NCI-H2227 (cell line): ENCODE measurements at regions not wholly inside any gene's neighbourhood (a gene's known extent, or its start where the extent isn't known, plus 50 kb on each side); places are given as distances from the start of the nearest gene placed in this dataset.
"Not testable (repeated sequence)": the region's sequence is repeated elsewhere in the genome, so short reads cannot be mapped to it uniquely, and the experiment has no call there.

ENCODE experiments used
- DNase-seq: peaks from one replicate; lab custom pipeline; 2025; ENCODE audit not compliant: unreplicated experiment; lab: John Stamatoyannopoulos, UW

DNA sequence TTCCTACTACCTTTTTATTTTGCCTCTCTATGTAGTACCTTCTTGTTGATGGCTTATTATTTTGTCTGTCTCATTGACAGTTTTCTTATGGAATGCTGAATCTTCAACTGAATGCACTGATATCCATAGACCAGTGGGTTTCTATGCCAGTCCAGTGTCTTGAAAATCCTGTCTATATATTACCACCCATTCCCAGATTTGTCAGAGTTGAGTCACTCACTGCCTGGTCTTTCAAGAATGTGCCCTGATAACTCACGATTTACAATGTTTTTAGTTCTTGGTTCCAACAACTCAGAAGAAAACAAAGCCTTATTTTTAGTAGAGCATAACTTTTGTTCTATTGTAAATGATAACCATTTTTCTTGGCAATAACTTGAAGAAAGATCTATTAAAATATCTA is 606.0 kb upstream of the PITX2 start:
- no peak for DNase-seq

DNA sequence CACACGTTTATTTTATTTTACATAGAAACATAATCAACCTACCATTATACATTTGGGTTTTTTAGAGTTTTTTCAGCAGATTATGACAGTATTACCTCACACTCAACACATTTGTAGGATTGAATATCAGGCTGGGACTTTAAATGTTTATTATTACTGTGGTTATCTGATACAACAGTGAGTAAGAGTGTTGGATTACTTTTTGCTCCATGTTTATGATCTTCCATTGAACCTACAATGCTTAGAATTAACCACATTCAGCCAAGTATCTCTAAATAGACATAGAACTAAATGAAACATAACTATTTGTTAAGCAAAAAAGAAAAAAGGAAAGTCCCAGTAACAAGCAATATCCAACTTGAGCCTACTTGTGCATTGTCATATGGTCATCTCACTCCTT is 607.4 kb upstream of the PITX2 start:
- no peak for DNase-seq

DNA sequence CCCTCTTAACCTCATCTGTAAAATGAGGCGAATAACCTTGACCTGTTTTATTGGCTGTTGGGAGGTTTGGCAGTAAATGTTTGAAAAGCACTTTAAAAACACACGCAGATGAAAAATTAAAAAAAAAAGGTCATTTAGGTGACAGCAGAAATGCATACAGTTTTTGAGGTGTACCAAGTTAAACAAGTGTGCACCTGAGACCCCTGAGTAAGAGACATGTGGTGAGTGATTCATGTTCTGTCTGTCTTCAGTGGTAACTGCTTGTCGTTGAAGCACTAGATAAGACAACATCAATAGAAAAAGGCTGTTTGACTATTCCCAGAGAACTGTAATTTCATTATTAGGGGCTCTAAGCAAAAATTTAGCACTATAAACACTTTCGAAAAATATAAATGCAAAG is 608.4 kb upstream of the PITX2 start:
- DNase-seq: no peak

DNA sequence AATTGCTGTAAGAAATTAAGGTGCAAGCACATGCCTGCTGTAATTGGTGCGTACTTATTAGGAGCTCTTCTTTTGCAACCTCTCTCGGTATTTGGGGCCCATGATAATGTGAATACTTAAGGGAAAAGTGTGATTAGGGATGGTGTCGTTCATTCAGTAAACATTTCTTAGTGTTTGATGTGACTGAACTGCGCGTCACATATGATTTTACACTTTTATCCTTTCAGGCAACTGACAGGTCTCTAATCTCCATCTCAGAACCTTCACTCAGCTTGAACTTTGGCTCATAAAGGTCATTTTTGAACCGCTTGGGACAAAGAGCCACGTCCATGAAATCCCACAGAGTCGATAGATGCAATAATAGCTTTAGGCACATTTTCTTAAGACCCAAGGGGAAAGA is 612.1 kb upstream of the PITX2 start:
- DNase-seq: no peak

DNA sequence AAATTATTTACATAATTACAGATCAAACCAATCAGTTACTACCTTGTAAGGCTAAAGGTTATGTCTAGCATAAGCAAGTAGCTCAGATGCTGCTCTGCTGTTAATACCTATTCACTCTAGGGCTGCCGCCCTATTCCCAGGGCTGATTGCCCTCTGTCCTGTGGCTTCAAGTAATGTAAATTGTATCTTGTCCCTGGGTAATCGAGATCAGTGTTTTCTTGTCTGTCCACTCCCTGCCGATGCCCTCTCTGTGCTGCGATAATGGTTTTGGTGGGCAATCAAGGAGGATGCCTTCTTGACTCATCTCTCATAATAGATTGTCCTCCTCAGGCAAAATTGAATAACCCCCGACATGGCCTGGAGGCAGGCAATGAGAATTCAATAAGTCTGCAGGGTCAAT is 641.0 kb upstream of the PITX2 start:
- no peak for DNase-seq

DNA sequence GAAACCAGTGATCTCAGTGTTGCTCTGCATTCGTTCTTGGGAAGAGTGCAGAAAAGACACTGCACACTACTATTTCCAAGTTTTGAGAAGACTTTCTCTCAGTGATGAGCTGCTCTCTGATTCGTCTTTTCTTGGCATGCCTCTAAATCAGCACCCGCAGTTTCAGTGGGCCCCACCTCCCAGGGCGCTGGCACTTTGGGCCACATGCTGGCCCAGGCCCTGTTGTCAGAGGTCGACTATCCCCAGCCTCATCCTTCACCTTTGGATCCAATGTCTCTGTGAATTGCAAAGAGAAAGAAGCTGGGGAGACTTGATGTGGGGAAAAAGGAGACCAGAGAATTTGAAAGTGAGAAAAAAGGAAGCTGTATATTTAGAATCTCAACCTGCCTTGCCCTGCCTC is 644.1 kb upstream of the PITX2 start:
- no peak for DNase-seq

DNA sequence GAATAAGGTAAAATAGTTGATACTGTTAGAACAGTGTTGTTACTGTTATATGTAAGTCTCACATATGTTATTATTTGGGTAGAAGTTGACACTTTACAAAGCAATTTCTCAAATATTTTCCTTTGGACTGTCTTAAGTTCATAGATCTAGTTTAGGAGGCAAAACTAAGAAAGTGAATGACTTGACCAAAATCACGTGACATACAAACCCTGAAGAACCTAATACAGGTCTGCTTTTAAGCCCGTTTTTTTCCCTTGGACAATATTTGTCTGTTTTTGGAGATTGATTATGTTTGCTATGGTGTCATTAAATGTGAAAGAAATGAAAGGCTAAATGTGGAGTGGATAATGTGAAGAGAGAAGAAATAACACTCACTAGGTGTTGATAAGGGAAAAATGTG is 644.9 kb upstream of the PITX2 start:
- DNase-seq: no peak

DNA sequence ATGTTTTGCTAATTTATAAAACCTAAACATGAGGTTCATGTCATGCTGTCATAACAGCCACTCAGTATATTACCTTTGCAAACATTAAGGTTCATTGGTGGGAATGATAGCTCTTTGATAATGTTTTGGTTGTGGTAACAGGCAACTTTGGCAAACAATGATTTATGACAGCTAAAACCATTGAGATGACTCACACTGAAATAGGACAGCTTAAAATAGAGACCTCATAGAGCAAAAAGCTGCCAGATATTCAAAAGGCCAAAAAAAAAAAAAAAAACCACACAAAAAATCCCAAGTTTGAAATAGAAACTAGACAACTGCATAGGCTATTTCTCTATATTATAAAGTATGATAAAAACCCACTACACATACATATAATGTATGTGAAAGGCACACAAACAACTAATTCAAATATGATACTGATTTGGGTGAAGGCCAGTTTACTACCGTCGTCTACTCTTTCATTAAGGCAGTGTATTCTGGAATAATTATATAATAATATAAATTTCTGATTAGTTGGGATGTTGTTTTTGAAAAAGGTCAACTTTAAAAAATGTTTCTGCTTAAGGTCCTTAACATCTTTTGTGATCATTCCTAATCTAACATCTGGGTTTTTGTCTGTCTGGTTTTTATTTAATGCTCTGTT is 646.0 kb upstream of the PITX2 start:
- DNase-seq: no peak

DNA sequence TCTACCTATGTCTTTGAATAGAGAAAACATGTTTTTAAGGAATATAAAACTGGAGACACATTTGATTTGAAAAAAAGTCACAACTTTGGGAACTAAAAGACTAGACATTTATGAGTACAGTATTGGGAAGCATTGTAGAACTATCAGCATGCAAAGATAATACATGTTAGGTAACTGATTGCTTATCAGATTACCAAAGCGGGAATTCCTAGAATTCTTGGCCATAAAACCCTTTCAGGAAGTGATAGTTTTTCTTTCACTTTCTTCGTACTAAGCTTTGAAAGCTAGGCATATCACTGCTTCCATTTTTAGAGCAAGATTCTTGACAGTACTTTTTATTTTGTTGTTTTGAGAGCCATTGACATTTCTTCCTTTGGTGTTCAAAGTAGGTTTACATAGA is 646.6 kb upstream of the PITX2 start:
- DNase-seq: no peak

DNA sequence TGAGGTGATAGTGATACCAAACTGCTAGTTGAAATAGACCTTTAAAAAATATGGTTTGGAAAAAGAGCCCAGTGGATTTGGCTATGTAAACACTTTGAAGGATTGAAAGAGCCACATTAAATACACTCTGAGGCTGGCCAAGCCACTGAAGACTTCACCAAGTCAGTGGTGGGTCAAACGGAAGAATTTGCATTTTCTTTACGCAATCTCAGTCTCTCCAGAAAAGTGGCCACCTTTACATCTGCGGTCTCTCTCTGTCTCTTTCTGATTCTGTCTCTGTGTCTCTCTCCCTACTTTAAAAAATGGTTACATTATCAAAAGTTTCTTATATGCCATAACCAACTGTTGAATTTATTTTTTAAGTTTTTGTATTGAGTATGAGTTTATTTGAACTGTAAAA is 651.2 kb upstream of the PITX2 start:
- DNase-seq: no peak

DNA sequence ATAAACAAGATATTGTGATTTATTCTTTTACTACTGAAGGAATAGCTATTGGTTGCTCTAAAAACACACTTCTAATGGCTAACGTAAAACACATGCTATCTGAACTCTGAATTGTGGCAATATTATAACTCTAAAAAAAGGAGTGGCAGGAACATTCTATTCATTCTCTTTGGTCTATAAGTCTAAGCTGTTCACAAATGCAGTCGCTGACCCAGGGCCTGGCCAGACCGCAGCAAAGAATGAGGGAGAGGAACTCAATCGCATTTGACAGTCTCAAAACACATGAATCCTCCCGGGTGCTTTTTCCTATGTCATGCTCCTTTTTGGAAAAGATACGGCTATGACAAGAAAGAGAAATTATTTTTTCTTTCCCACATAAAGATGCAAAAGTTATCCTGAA is 651.6 kb upstream of the PITX2 start:
- DNase-seq: no peak

DNA sequence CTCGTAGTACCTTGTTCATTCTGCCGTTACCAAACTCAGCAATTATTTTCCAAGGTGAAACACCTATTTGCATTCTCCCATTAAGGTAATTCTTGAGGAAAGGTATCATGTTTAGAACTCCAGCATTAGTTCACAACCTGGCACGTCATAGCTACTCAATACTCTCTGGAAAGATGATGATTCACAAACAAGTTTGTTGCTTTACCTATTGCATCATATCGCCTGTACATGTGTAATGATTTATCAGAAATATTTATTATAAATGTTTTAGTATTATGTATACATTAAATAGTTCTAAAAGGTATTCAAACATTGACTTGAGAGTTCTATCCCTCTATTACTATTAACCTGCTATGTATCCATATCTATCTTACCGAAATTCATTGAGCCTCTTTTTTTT is 658.3 kb upstream of the PITX2 start:
- DNase-seq: no peak

DNA sequence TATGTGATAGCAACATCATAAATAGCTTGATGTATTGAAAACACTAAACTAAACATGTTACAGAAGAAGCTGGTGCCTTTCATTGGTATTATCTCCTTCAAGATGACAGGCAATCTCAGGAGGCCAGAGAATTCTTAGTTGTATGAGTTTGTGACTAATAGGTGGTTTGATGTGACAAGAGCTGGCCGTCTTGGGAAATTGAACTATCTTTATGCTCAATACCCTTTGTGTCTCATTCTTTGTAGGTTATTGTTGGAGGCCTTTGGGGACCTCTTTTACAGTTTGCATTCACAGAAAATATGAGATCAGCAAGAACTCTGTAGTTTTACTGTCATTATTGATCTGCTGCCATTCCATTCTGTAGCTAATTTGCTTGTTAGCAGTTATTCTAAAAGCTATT is 659.2 kb upstream of the PITX2 start:
- no peak for DNase-seq

DNA sequence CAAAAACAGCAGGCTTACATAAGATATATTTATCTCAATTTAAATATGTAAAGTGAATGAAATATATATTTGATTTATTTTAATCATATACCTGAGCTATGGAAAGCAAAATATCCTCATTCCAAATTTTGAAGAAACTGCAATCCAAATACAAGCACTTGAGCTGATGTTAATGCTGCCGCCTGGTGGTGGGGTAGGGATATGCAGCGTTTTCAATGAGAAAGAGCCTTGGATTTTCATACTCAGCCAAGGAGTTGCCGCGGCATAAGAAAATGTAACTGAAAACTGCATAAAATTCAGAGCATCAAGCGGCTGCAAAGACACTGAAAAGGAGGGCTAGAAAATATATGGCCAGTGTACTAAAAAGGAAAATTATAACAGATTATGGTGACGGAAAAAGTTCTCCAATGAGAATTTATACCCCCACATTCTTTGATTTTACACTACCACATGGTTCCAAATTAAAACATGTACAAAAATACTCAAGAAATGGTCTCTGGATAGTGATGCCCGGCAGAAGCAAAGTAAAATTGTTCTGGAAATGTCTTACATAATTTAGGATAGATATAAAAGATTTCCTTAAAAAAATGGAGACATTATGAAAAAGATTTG is 660.3 kb upstream of the PITX2 start:
- DNase-seq: no peak

DNA sequence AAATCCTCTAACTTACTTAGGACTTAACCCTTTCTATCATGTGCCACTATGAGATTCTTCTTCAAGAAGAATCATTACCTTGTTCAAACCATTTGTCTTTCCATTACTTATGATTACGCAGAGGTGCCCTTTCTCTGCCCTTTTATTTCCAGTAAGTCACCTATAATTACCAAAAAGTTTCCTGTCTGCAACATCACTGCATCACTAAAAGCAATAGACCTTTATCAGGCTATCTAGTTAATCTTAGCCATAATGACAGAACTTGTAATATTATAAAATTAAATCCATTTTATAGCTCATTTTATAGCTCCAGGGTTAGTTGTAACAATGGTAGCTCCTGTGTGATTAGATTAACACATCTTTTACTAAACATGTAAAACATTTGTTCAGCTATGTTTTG is 673.6 kb upstream of the PITX2 start:
- DNase-seq: no peak

DNA sequence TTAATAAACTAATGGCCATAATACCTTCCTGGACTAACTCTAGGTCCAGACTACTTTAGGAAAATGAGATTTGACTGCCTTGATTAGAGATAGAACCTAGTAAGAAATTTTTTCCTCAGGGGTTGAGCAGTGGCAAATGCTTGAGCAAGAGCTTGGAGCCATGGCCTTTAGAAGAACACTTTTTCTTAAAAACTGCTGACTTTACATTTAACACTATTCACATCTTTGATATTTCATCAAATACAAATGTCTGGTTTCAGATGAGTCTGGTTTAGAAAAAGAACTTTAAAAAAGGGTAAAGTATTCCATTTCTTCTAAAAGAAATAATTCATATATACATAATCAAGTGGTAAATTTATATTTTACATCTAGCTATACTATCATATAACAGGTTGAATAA is 680.9 kb upstream of the PITX2 start:
- DNase-seq: no peak

DNA sequence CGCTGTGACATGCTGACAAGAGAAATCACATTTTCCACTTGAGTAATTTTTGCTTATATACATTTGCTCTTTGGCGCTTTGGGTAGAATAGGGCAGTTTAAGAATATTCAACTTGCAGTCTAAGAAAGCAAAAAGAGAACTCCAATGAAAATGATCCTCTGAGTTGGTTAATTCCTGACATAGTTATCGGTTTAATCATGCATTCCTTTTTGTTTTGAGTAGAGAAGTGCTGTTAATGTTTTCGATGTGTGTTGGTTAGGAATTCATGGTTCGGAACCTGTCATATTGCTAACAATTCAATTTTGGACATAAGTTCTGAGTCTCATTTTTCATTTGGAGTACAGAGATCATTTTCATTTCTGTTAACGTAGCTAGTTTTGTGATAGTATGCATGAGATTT is 700.6 kb upstream of the PITX2 start:
- no peak for DNase-seq

DNA sequence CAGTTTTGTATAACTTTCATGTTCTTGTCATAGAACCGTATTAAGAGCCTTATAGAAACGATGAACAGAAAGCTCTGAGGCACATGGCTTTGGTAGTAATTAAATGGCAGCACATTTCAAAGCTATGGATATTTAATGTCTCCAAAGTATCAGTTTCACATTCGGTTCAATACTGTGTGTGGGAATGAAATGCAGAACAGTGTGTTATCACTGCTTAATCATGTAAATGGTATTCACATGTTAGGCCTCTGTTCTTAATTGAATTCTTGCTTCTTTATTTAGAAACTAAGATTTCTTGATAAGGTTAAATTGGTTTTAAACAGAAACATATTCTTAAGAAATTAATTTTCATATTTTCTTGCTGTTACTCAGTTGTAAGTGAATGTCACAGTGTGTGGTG is 701.0 kb upstream of the PITX2 start:
- DNase-seq: no peak

DNA sequence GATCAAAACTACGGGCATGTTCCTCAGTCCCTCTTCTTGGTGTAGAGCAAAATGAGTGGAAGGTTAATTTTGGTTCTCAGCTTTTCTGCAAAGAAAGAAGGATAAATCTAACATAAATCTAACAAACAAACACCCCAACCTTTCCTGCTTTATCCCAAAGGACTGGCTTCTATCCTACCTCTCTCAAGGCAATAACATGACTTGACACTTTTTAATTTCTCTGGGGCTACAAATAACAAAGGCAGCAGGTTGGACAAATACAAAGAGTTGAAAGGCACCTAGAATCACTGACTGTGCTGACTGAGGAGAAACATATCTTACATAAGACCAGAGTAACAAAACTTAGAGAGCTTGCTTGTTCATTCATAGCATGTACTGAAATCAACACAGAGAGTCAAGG is 703.6 kb upstream of the PITX2 start:
- no peak for DNase-seq

DNA sequence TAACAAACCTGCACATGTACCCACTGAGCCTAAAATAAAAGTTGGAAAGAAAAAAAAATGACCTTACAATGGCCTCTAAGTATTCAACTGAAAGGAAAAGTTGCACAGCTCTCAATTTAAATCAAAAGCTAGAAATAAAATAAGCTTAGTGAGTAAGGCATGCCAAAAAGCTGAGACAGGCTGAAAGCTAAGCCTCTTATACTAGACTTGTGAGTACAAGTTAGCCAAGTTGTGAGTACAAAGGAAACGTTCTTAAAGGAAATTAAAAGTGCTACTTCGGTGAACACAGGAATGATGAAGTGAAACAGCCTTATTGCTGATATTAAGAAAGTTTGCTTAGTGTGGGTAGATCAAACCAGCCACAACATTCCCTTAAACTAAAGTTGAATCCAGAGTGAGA is 707.9 kb upstream of the PITX2 start:
- DNase-seq: no peak

DNA sequence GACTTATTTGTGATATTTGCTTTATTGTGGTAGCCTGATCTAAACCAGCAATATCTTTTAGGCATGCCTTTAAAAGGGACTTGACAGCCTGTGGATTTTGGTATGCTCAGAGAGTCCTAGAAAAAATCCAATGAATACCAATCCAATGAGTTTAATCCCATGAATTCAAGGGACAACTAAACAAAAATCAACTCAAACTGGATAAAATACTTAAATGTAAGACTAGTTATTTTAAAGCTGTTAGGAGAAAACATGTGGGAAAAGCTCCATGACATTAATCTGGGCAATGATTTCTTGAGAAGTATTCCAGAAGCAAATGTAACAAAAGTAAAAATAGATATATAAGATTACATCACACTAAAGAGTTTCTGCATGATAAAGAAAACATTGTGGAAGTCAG is 711.5 kb upstream of the PITX2 start:
- DNase-seq: no peak

DNA sequence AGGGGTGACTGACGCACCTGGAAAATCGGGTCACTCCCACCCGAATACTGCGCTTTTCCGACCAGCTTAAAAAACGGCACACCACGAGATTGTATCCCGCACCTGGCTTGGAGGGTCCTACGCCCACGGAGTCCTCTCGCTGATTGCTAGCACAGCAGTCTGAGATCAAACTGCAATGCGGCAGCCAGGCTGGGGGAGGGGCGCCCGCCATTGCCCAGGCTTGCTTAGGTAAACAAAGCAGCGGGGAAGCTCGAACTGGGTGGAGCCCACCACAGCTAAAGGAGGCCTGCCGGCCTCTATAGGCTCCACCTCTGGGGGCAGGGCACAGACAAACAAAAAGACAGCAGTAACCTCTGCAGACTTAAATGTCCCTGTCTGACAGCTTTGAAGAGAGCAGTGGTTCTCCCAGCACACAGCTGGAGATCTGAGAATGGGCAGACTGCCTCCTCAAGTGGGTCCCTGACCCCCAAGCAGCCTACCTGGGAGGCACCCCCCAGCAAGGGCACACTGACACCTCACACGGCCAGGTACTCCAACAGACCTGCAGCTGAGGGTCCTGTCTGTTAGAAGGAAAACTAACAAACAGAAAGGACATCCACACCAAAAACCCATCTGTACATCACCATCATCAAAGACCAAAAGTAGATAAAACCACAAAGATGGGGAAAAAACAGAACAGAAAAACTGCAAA is 714.5 kb upstream of the PITX2 start:
- not testable (repeated sequence) for DNase-seq

DNA sequence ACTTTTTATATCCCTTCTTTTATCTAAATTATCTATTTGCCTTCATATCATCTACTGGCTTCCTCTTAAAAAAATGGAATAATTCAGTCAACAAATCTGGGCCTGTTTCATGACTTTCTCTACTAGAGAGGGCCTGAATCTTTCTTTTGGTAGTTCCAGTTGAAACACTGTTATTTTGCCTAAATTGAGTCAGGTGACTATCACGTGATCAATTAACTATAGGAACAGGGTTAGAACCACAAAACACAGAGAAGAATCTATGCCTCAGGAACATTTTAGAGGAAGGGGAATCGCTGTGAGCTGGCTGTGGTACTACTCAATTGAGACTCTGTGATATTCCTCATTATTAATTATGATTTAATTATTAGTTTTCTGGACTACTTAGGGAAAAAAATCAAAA is 736.7 kb upstream of the PITX2 start:
- DNase-seq: no peak
